SJCRH30 (cell line): ENCODE measurements at regions not wholly inside any gene's neighbourhood (a gene's known extent, or its start where the extent isn't known, plus 50 kb on each side); places are given as distances from the start of the nearest gene placed in this dataset.

Experiments
- DNase-seq, 2 experiments: peaks; one replicate each; pipeline ENCODE4 v3.0.0-alpha.2; 2015 to 2020
- H3K27ac ChIP-seq: fragments of 250-450 bp; sonication (Bioruptor Pico); 2 replicates; pipeline ENCODE4 v1.5.1; 2020; ENCODE audit warnings: mild to moderate bottlenecking, moderate library complexity
- H3K27me3 ChIP-seq: fragments of 250-450 bp; sonication (Bioruptor Pico); 2 replicates; pipeline ENCODE4 v1.5.1; 2020; ENCODE audit warnings: mild to moderate bottlenecking, moderate library complexity
- H3K36me3 ChIP-seq: fragments of 250-450 bp; sonication (Bioruptor Pico); 2 replicates; pipeline ENCODE4 v1.5.1; 2020; ENCODE audit warnings: mild to moderate bottlenecking, moderate library complexity
- H3K4me1 ChIP-seq: fragments of 250-450 bp; sonication (Bioruptor Pico); 2 replicates; pipeline ENCODE4 v1.5.1; 2020; ENCODE audit warnings: mild to moderate bottlenecking, moderate library complexity
- H3K4me3 ChIP-seq: fragments of 250-450 bp; sonication (Bioruptor Pico); 2 replicates; pipeline ENCODE4 v1.5.1; 2020; ENCODE audit warnings: mild to moderate bottlenecking, moderate library complexity
- H3K9me3 ChIP-seq: fragments of 250-450 bp; sonication (Bioruptor Pico); replicated peaks from 2 replicates; pipeline ENCODE4 v1.5.1; 2020; ENCODE audit warnings: mild to moderate bottlenecking, moderate library complexity

DNA sequence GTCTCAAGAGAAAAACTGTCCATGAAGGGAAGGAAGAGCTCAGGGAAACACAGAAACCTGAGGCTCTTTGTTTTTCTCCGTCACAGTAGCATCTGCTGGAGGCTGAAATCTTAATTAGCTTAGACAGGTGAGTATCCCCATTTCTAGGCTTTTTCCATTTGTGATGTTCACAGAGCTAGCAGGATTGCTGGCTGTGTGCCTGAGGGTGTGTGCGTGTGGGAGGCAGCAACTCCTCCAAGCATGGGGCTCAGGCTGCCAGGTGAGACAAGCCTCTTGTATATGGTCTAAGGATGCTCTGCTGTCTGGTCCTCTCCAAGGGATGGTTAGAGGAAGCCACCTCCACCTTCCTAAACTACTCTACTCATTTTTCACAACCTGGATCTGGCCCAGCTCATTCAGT lies 569.9 kb downstream of the HS3ST4 start:
- no peak overlapping the region for H3K4me3 ChIP-seq
- no peaks in the 10 kb centered on the region for H3K4me1 ChIP-seq
- no peaks in the 10 kb centered on the region for H3K9me3 ChIP-seq
- no peaks in the 10 kb centered on the region for H3K36me3 ChIP-seq
- no peak for DNase-seq
- no peak overlapping the region for H3K27ac ChIP-seq
- H3K27me3 ChIP-seq: no peaks in the 10 kb centered on the region

DNA sequence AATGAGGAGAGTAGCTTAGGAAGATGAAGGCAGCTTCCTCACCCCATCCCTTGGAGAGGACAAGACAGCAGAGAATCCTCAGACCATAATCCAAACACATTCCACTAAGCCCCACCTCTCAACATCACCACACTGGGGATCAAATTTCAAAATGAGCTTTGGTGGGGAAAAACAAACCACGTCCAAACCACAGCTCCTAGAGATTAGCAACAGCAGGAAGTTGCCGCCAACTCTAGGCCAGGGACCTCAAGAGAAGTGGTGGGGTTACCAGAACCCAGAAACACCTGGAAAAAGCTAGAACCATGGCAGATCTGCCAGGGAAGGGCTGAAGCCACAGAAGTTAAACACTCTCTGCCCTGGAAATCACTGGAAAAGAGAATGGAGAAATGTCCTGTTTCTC lies 571.6 kb downstream of the HS3ST4 start:
- Histone ChIP-seq H3K27ac (no peak overlapping the region), H3K27me3 (no peaks in the 10 kb centered on the region), H3K36me3 (no peaks in the 10 kb centered on the region), H3K9me3 (no peaks in the 10 kb centered on the region), H3K4me3 (no peak overlapping the region), H3K4me1 (no peaks in the 10 kb centered on the region)
- peak; percentile 5 to 25 for DNase-seq

DNA sequence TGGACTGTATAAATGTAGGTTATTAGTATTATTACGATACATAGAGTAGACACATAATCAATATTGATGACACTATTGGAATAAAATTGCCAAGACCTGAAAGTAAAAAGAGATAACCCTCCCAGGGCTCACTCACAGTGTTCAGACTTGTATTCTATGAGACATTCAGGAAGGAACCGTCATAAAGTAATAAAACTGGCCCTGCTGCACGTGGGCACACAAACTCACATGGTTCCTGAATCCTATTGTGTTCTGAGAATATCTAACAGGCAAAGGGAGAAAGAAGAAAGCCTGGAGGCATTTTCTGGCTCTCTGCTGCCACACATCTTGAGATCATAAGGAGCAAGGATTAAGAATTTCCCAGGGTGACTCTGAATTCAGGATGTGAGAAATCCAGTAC lies 575.9 kb downstream of the HS3ST4 start:
- no peak for DNase-seq
- no peak overlapping the region for H3K4me3 ChIP-seq
- H3K9me3 ChIP-seq: no peaks in the 10 kb centered on the region
- H3K36me3 ChIP-seq: no peaks in the 10 kb centered on the region
- H3K27me3 ChIP-seq: no peaks in the 10 kb centered on the region
- no peaks in the 10 kb centered on the region for H3K4me1 ChIP-seq
- no peak overlapping the region for H3K27ac ChIP-seq

DNA sequence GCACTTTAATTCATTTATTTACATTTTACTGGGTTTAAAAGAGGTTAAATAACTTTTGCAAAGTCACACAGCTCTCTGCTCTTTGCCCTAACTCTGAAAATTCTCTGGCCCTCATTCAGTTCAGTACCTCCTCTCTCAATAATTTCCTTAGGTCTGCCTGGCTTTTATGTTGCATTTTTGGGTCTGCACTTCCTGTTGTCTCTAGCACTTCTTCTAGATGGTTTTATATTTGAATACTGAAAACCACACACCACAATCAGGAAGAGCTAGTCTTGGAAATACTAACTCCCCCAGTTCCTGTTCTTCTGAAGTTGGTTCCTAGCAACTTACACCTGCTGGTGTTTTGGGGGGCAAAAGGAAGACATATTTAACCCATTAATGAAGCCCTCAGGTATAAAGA lies 577.9 kb downstream of the HS3ST4 start:
- Histone ChIP-seq H3K27me3 (no peaks in the 10 kb centered on the region), H3K4me1 (no peaks in the 10 kb centered on the region), H3K36me3 (no peaks in the 10 kb centered on the region), H3K27ac (no peak overlapping the region), H3K9me3 (no peaks in the 10 kb centered on the region), H3K4me3 (no peak overlapping the region)
- no peak for DNase-seq

DNA sequence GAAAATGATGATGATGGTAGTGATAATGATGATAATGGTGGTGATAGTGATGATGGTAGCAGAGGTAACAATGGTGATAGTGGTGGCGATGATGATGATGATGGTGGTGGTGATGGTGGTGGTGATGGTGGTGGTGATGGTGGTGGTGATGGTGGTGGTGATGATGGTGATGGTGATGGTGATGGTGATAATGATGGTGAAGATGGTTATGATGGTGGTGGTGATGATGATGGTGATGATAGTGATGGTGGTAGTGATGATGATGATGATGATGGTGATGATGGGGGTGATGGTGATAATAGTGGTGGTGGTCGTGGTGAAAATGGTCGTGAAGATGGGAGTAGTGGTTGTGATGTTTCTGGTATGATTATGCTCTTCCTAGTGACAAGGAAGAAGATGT lies 581.8 kb downstream of the HS3ST4 start:
- H3K4me1 ChIP-seq: no peaks in the 10 kb centered on the region
- H3K36me3 ChIP-seq: no peaks in the 10 kb centered on the region
- H3K27me3 ChIP-seq: no peaks in the 10 kb centered on the region
- no peak overlapping the region for H3K27ac ChIP-seq
- DNase-seq: no peak
- no peaks in the 10 kb centered on the region for H3K9me3 ChIP-seq
- H3K4me3 ChIP-seq: no peak overlapping the region

DNA sequence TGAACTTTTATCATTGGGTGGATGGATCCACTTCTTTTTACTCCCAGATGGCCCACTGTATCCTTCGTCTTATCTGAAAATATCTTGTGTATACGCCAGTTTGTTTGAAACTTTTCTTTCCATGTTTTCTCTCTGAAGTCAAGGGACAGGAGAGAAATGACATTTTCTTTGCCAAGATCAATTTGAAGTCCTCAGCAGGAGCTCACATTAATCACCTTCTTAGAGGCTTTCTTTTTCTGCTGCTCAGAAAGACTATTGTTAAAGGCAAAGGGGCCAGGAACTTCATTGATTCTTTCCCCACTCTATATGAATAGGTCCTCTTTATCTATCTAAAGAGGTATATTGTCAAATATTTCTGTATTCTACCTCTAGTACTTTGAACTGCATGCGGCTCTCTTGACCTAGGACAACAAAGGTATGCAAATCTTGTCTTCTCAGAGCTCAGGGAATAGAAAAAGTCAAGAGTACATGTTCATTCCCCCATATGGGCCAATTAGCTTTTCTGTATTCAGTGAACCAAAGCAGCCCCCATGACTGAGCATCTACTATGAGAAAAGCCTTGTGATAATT lies 583.3 kb downstream of the HS3ST4 start:
- DNase-seq: no peak
- Histone ChIP-seq H3K9me3 (no peaks in the 10 kb centered on the region), H3K4me1 (no peaks in the 10 kb centered on the region), H3K36me3 (no peaks in the 10 kb centered on the region), H3K27me3 (no peaks in the 10 kb centered on the region), H3K4me3 (no peak overlapping the region), H3K27ac (no peak overlapping the region)

DNA sequence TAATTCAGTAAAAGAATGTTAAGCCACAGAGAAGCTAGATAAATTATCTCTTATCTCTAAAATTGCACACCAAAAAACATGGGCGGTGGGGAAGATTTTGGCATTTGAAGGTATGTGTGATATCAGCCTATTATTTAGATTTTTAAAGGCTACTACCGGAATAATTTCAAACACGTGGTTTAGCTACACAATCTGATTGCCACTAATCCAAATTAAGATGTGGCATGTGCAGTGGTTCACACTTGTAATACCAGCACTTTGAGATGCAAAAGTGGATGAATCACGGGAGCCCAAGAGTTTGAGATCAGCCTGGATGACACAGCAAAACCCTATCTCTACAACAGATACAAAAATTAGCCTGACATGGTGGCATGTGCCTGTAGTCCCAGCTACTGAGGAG lies 584.5 kb downstream of the HS3ST4 start:
- Histone ChIP-seq H3K4me1 (no peaks in the 10 kb centered on the region), H3K4me3 (no peak overlapping the region), H3K27ac (no peak overlapping the region), H3K27me3 (no peaks in the 10 kb centered on the region), H3K36me3 (no peaks in the 10 kb centered on the region), H3K9me3 (no peaks in the 10 kb centered on the region)
- DNase-seq: no peak

DNA sequence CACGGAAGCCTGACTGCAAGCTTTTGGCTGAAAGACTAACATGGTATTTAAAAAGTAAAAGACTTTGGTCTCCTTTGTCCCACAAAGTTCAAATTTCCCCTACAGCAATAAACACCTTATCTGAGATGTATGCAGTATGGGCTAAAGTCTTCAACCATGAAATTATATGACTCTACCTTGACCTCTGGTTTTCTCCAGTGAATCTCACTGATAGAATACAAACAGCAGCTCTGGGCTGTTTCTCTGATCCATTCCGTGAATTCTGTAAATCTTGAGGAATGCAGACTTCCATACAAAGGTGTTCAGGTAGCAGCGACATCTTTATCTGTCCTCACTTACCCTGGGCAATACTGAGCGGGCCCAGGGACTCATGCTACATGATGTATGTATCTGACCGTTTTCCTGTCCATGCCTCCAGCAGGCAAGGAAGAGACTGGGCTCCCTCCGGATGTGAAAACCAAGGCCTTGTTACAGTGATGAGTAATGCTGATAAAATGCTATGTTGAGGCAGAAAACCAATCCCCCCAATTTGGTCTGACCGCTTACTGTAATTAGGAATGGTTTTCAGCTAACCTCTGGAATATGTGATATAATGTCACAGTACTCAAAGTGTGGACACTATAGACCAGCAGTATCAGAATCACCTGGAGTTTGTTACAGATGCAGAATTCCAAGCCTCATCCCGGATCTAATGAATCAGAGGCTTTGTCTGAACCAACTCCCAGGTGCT lies 589.8 kb downstream of the HS3ST4 start:
- H3K4me3 ChIP-seq: no peak overlapping the region
- no peaks in the 10 kb centered on the region for H3K36me3 ChIP-seq
- no peaks in the 10 kb centered on the region for H3K9me3 ChIP-seq
- H3K27me3 ChIP-seq: no peaks in the 10 kb centered on the region
- H3K27ac ChIP-seq: no peak overlapping the region
- no peaks in the 10 kb centered on the region for H3K4me1 ChIP-seq
- peak in 1 of 2 experiments; percentile 1 for DNase-seq

DNA sequence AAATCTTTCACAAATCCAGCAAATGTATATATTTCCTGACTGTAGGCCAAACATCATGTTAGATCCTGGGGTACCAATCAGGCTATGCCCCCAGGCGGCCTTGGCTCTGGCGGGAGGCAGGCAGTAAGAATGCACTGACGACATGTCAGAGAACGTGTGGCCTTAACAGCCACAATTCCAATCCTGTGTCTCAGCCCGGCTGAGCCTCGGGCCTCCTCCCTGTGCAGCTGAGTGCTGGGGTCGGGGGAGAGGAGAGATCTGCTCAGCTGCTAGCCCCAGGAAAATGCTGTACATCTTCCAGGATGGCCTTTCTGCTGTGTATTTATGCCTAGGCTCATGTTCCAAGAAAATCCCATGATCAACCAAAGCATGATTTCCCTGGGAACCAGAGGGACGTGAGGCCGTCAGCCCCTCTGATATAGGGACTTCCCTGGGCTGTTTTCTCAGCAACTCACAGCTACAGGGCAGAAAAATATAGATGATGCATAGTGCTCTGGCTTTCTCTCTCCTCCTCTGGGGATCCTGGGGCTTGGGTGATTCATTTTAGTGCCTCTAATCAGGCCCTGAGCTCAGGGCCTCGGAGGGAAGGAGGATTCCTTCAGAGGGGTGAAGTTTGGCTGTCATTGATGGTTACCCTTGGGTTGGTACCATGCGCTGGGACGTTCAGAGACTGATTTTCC lies 604.0 kb downstream of the HS3ST4 start:
- Histone ChIP-seq H3K4me3 (no peak overlapping the region), H3K27me3 (no peaks in the 10 kb centered on the region), H3K27ac (no peak overlapping the region), H3K9me3 (no peaks in the 10 kb centered on the region), H3K4me1 (no peaks in the 10 kb centered on the region), H3K36me3 (no peaks in the 10 kb centered on the region)
- DNase-seq: no peak

DNA sequence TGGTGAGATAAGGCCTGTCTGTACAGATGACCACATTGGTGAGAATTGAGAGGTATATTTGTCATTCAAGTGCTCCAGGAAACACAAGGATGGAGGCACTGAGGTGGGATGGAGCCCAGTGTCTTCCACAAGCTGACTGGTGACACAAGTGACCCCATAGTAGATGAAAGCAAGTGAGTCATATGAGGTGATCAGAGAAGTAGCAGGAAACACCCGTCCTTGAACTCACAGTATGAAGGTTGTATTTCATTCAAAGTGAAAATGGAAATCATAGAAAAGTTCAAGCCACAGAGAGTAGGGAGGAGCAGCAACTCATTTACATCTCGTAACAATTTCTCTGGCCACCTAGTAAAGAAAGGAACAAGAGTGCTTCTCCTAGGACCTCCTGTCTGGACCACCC lies 609.8 kb downstream of the HS3ST4 start:
- Histone ChIP-seq H3K27me3 (no peaks in the 10 kb centered on the region), H3K36me3 (no peaks in the 10 kb centered on the region), H3K4me1 (no peaks in the 10 kb centered on the region), H3K9me3 (no peaks in the 10 kb centered on the region), H3K4me3 (no peak overlapping the region), H3K27ac (no peak overlapping the region)
- no peak for DNase-seq

DNA sequence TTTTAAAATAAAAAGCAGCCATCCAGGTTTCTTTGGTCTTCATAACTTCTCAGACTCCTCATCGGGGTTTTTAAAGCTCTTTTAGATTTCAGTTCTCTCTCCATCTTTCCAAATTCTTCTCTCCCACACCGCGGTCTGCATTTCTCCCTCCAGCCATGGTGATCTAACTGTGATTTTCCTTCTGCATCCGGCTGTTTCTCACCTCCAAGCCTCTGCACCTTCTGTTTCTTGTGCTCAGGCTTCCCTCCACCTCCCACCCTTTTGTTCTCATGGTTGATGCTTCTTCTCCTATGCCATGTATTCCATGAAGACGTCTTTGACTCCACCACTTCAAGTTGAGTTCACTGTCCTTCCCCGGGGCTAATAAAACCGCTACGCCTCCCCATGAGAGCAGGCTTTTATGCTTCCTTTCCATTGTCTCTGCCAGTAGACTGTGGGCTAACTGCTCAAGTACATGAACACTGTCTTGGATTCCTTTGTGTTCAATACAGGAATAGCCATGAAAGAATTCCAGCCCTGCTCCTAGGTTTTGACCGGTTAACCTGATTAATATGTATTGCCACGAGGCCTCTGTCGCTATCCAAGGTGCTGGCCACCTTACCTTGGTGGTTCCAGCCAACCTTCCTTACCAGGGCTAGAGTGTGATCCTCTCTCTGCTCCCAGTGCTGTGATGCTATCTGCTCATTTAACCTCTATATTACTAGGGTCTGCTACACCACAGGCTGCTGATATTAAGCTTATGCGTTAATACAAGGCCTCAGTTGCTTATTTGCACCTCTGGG lies 625.1 kb downstream of the HS3ST4 start:
- DNase-seq: peak; percentile 5 to 28
- no peaks in the 10 kb centered on the region for H3K36me3 ChIP-seq
- no peak overlapping the region for H3K27ac ChIP-seq
- H3K27me3 ChIP-seq: no peaks in the 10 kb centered on the region
- H3K9me3 ChIP-seq: no peaks in the 10 kb centered on the region
- H3K4me3 ChIP-seq: no peak overlapping the region
- no peaks in the 10 kb centered on the region for H3K4me1 ChIP-seq

DNA sequence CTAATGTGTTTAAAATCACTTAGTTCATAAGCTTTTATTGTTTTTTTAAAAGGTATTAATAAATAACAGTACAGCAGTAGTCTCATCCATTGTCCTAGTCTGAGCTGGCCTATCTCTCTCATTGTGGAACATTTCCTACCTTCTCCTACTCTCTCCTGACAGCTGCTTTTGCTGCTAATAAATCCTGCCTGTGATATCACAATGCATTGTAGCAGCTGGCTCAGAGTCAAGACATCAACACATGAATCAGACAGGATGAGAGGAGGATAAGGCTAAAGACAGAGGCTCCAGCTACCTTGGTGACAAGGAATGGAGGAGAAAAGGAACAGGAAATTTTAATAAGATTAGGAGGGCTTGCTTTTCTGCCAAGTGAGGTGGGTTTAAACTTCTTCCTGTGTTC lies 626.1 kb downstream of the HS3ST4 start:
- Histone ChIP-seq H3K36me3 (no peaks in the 10 kb centered on the region), H3K4me1 (no peaks in the 10 kb centered on the region)
- DNase-seq: no peak

DNA sequence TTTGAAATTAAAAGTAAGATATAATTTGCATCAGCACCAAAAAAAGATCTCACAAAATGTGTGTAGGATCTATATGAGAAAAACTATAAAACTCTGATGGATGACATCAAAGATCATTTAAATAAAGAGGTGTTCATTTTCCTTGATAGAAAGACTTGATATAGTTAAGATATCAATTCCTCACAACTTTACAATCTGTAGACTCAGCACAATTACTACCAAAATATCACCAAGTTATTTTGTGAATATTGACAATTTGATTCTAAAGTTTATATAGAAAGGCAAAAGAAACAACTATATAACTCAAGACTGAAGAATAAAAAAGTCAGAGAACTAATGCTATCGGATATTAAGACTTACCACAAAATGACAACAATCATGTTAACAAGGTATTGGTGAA lies 638.9 kb downstream of the HS3ST4 start:
- Histone ChIP-seq H3K4me1 (no peaks in the 10 kb centered on the region), H3K36me3 (no peaks in the 10 kb centered on the region), H3K9me3 (no peaks in the 10 kb centered on the region), H3K27ac (no peak overlapping the region), H3K27me3 (no peaks in the 10 kb centered on the region), H3K4me3 (no peak overlapping the region)
- DNase-seq: no peak

More for the DNA sequence above, 626.1 kb downstream of the HS3ST4 start:
- H3K4me3 ChIP-seq: no peak overlapping the region
- H3K27me3 ChIP-seq: no peaks in the 10 kb centered on the region
- H3K27ac ChIP-seq: no peak overlapping the region
- H3K9me3 ChIP-seq: no peaks in the 10 kb centered on the region

DNA sequence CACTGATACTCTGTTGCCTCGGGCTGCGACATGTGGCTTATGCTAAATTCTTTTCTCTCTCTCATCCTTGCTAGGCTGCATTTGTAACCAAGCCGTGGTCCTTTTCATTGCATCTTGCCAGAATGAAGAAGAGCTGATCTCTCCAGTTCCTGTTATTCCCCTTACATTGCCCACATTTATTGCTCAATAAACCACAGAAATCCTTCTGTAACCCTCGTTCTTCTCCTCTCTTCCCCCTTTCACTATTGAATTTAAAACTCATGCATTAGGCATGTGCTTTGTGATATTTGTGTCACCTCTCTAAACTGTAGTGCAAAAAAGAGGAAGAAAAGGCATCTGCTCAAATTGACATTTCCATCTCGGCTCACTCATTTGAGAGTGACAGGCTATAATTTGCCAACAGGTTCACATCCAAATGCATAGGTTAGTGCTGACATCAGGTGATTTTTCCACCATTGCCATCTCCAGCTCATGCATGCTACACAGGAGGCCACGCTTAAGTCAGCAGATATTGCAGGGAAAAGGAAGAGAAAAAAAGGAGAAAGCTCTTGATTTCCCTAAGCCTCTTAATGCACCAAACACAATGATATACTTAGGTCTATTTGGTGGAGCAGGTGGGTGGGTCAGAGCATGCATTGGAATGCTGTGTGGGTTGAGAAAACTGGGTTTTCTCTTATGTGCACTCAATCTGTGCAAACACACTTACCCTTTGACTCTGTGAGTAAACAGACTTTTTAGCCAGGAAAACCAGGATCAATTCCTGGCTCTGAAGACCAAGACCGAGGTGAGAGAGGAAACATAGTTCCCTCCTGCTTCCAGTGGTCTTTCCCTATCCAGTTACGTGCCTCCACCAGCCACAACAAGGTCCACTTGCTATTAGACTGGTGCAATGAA lies 642.7 kb downstream of the HS3ST4 start:
- no peaks in the 10 kb centered on the region for H3K27me3 ChIP-seq
- no peaks in the 10 kb centered on the region for H3K36me3 ChIP-seq
- no peaks in the 10 kb centered on the region for H3K9me3 ChIP-seq
- no peak overlapping the region for H3K27ac ChIP-seq
- H3K4me3 ChIP-seq: no peak overlapping the region
- no peak for DNase-seq
- H3K4me1 ChIP-seq: no peaks in the 10 kb centered on the region
